Heart right ventricle (tissue), 16 donors: ENCODE measurements at regions not wholly inside any gene's neighbourhood (a gene's known extent, or its start where the extent isn't known, plus 50 kb on each side); places are given as distances from the start of the nearest gene placed in this dataset.

ENCODE experiments used
- ATAC-seq, 8 donors: fragments of 200-7000 bp; cut with Tn5 transposase; one replicate each; pipeline ENCODE4 v1.9.1; 2020; ENCODE audit warnings: mild to moderate bottlenecking in 8 of 8, moderate library complexity in 8 of 8, moderate number of reproducible peaks in 1 of 8
- DNase-seq, 2 donors: peaks; one replicate each; pipeline ENCODE4 v3.0.0-alpha.2; 2020
- H3K27ac ChIP-seq, 10 donors: fragments of 200-600 bp; sonication (generic) in 2 of 10; one replicate each; pipeline versions ENCODE4 v1.5.0 to v1.8.0; 2020 to 2022; ENCODE audit warnings: mild to moderate bottlenecking in 3 of 10
- H3K27me3 ChIP-seq, 7 donors: fragments of 200-600 bp; one replicate each; pipeline ENCODE4 v1.8.0; 2021 to 2022; ENCODE audit warnings: mild to moderate bottlenecking in 2 of 7
- H3K36me3 ChIP-seq, 9 donors: fragments of 200-600 bp; sonication (generic) in 1 of 9; one replicate each; pipeline versions ENCODE4 v1.5.0 to v1.8.0; 2020 to 2022; ENCODE audit warnings: mild to moderate bottlenecking in 2 of 9
- H3K4me1 ChIP-seq, 9 donors: fragments of 200-600 bp; sonication (generic) in 1 of 9; one replicate each; pipeline versions ENCODE4 v1.5.0 to v1.8.0; 2020 to 2022; ENCODE audit warnings: mild to moderate bottlenecking in 4 of 9
- H3K4me3 ChIP-seq, 10 donors: fragments of 200-600 bp; sonication (generic) in 2 of 10; one replicate each; pipeline versions ENCODE4 v1.5.0 to v1.8.0; 2020 to 2022; ENCODE audit warnings: mild to moderate bottlenecking in 7 of 10, moderate library complexity in 2 of 10
- H3K9me3 ChIP-seq, 11 donors: fragments of 200-600 bp in 10 of 11; sonication (generic) in 2 of 11; one replicate each; pipeline versions ENCODE4 v1.5.0 to v1.8.0; 2013 to 2022; ENCODE audit warnings: mild to moderate bottlenecking in 2 of 11, control low read depth in 1 of 11, moderate library complexity in 1 of 11
- CTCF ChIP-seq, 9 donors: fragments of 200-600 bp; sonication (generic) in 2 of 9; IDR thresholded peaks; one replicate each; pipeline versions ENCODE4 v1.5.0 to v1.8.0; 2021 to 2022; ENCODE audit warnings: antibody characterized with exemption in 9 of 9, mild to moderate bottlenecking in 5 of 9, moderate library complexity in 1 of 9
- WGBS, 2 donors: extraction: QIAGEN DNeasy Blood & Tissue Kit; methylation state at CpG; one replicate each; pipeline ENCODE4 v1.1.7; 2013; ENCODE audit warnings: inconsistent platforms in 1 of 2; 5-methylcytosine and 5-hydroxymethylcytosine counted together
- intact Hi-C, 10 donors: fragments of 100-400 bp; cut with DNase I; formaldehyde crosslinking; loops; one replicate each; pipeline versions ENCODE4 v1.11.1 to v1.14.2; 2022
- donor health status: Arrhythmogenic right ventricular cardiomyopathy.
- donor health status: ischemic (EF 13 %, LVEDD 7.1; RV severe dilation, severe dysfunction).
- donor health status: healthy with polysubstance abuse.
- donor health status: DM: no; HTN: yes; CAD: no.
- donor health status: DM: no; HTN: no; CAD: no.
- donor health status: ischemic (EF 25% LVEDD 6.9; RV normal size, moderate dysfunction).
- donor health status: ischemic (EF 25% LVEDD 5.7; RV mildly dilated, moderate dysfunction).
- donor health status: healthy.
- donor health status: DM: yes; HTN: yes; CAD: no.
- donor health status: Ischemic cardiomyopathy.
- donor health status: ischemic (EF 35%, LVEDD 5.7; RV mildly dilated, moderate dysfunction).
- donor health status: nonischemic (EF 11% LVEDD 7.7; RV severe dilation, severe dysfunction).
- donor health status: DM: yes; HTN: yes; CAD: no.
- donor health status: PGD.
- donor health status: ischemic (EF 29% LVEDD 5.4; RV normal size, mild dysfunction).
- donor health status: nonischemic (EF 23%, LVEDD 6.1; RV moderate dilation, normal function).

- ATAC-seq: no peak
- no peak for DNase-seq
- no peak overlapping the region for H3K4me3 ChIP-seq
- intact Hi-C loops: no loop called here
- H3K4me1 ChIP-seq: no peaks in the 10 kb centered on the region
- no peak for TF ChIP-seq CTCF (IDR thresholded peaks at IDR 0.05)
- H3K36me3 ChIP-seq: no peaks in the 10 kb centered on the region
- peaks cover 0 to 2% (median 0%) of the 10 kb centered on the region in 11 donors for H3K9me3 ChIP-seq
- H3K27ac ChIP-seq: no peak overlapping the region
- H3K27me3 ChIP-seq: peaks cover 0 to 26% (median 0%) of the 10 kb centered on the region in 7 donors
- WGBS, 2 donors: 90 to 92% methylated on average over 1 of the region's 1 CpG
Measured at GRCh38 chr3:10631224-10631623, 125.8 kb upstream of the ATP2B2 start.

GRCh38 chr3:10632125-10632524, 126.7 kb upstream of the ATP2B2 start:
- H3K4me1 ChIP-seq: no peaks in the 10 kb centered on the region
- WGBS, 2 donors: 74 to 84% methylated on average over 6 of the region's 6 CpGs
- peaks cover 0 to 11% (median 1%) of the 10 kb centered on the region in 11 donors for H3K9me3 ChIP-seq
- TF ChIP-seq CTCF (IDR thresholded peaks at IDR 0.05): no peak
- peaks cover 0 to 24% (median 0%) of the 10 kb centered on the region in 7 donors for H3K27me3 ChIP-seq
- DNase-seq (no peak), ATAC-seq (no peak)
- no peak overlapping the region for H3K4me3 ChIP-seq
- intact Hi-C loops: no loop called here
- H3K36me3 ChIP-seq: no peaks in the 10 kb centered on the region
- no peak overlapping the region for H3K27ac ChIP-seq

- no peak overlapping the region for H3K4me3 ChIP-seq
- DNase-seq (no peak), ATAC-seq (no peak)
- 71 to 79% methylated on average over 3 of the region's 3 CpGs for WGBS, 2 donors
- peaks cover 0 to 24% (median 0%) of the 10 kb centered on the region in 7 donors for H3K27me3 ChIP-seq
- H3K9me3 ChIP-seq: peaks cover 0 to 17% (median 6%) of the 10 kb centered on the region in 11 donors
- no peaks in the 10 kb centered on the region for H3K36me3 ChIP-seq
- no peak overlapping the region for H3K27ac ChIP-seq
- H3K4me1 ChIP-seq: no peaks in the 10 kb centered on the region
- no peak for TF ChIP-seq CTCF (IDR thresholded peaks at IDR 0.05)
- intact Hi-C loops: no loop called here
Measured at GRCh38 chr3:10632741-10633140, 127.4 kb upstream of the ATP2B2 start.

- 66 to 72% methylated on average over 7 of the region's 7 CpGs for WGBS, 2 donors
Measured at GRCh38 chr3:10635446-10636076, 130.2 kb upstream of the ATP2B2 start.

More at GRCh38 chr3:10635446-10636076, 130.2 kb upstream of the ATP2B2 start:
- Histone ChIP-seq H3K4me1 (no peaks in the 10 kb centered on the region), H3K27ac (no peak overlapping the region), H3K27me3 (peaks cover 0 to 24% (median 0%) of the 10 kb centered on the region in 7 donors), H3K9me3 (peaks cover 0 to 38% (median 19%) of the 10 kb centered on the region in 11 donors), H3K36me3 (no peaks in the 10 kb centered on the region), H3K4me3 (no peak overlapping the region)
- no peak for DNase-seq
- intact Hi-C loops: no loop called here
- ATAC-seq: no peak
- TF ChIP-seq CTCF (IDR thresholded peaks at IDR 0.05): no peak
